GM06990 (cell line): ENCODE measurements at regions not wholly inside any gene's neighbourhood (a gene's known extent, or its start where the extent isn't known, plus 50 kb on each side); places are given as distances from the start of the nearest gene placed in this dataset.

Experiments
- DNase-seq: peaks from one replicate; pipeline ENCODE4 v3.0.0-alpha.2; 2011; ENCODE audit not compliant: insufficient read length; ENCODE audit errors: extremely low read depth
- H3K27me3 ChIP-seq: replicated peaks from 2 replicates; pipeline ENCODE4 v1.6.0; 2011; ENCODE audit warnings: low read length; ENCODE audit not compliant: control insufficient read depth, insufficient read depth
- H3K36me3 ChIP-seq: 2 replicates; pipeline ENCODE4 v1.5.1; 2011; ENCODE audit warnings: low read length; ENCODE audit not compliant: control insufficient read depth, insufficient read depth
- H3K4me3 ChIP-seq: replicated peaks from 2 replicates; pipeline ENCODE4 v1.5.1; 2011; ENCODE audit warnings: low read depth, mild to moderate bottlenecking, control low read depth, low read length
- CTCF ChIP-seq: IDR thresholded peaks from 2 replicates; pipeline ENCODE4 v1.5.1; 2011; ENCODE audit warnings: low read length, control low read depth, mild to moderate bottlenecking, inconsistent platforms; ENCODE audit not compliant: insufficient read depth, poor library complexity, severe bottlenecking

GRCh38 chr20:58072695-58073671, 155.5 kb downstream of the ANKRD60 start:
- peaks cover 1% of the 10 kb centered on the region for H3K27me3 ChIP-seq
- no peak overlapping the region for H3K4me3 ChIP-seq
- H3K36me3 ChIP-seq: no peaks in the 10 kb centered on the region
- no peak for DNase-seq
- no peak for TF ChIP-seq CTCF

- H3K27me3 ChIP-seq: peaks cover 1% of the 10 kb centered on the region
- no peak for TF ChIP-seq CTCF
- DNase-seq: no peak
- no peaks in the 10 kb centered on the region for H3K36me3 ChIP-seq
- H3K4me3 ChIP-seq: no peak overlapping the region
These were observed 156.5 kb downstream of the ANKRD60 start for GRCh38 chr20:58071991-58072390.

- H3K27me3 ChIP-seq: peaks cover 1% of the 10 kb centered on the region
- no peak overlapping the region for H3K4me3 ChIP-seq
- TF ChIP-seq CTCF: no peak
- no peak for DNase-seq
- H3K36me3 ChIP-seq: no peaks in the 10 kb centered on the region
These were observed 157.2 kb downstream of the ANKRD60 start for GRCh38 chr20:58071298-58071697.

- peaks cover 1% of the 10 kb centered on the region for H3K27me3 ChIP-seq
- no peak for DNase-seq
- H3K36me3 ChIP-seq: no peaks in the 10 kb centered on the region
- no peak overlapping the region for H3K4me3 ChIP-seq
- no peak for TF ChIP-seq CTCF
These were observed 157.7 kb downstream of the ANKRD60 start for GRCh38 chr20:58070664-58071196.

- no peak overlapping the region for H3K4me3 ChIP-seq
- H3K27me3 ChIP-seq: peaks cover 1% of the 10 kb centered on the region
- no peak for DNase-seq
- H3K36me3 ChIP-seq: no peaks in the 10 kb centered on the region
- TF ChIP-seq CTCF: no peak
These were observed 158.4 kb downstream of the ANKRD60 start for GRCh38 chr20:58069796-58070663.
